Trophoblast cell (in vitro differentiated cells and primary cell): ENCODE measurements at regions not wholly inside any gene's neighbourhood (a gene's known extent, or its start where the extent isn't known, plus 50 kb on each side); places are given as distances from the start of the nearest gene placed in this dataset.

Source experiments
- DNase-seq, 2 donors: peaks; one replicate each; pipeline ENCODE4 v3.0.0-alpha.2; 2016
- H2AFZ ChIP-seq: 2 replicates; pipeline ENCODE4 v1.6.1; 2013; ENCODE audit warnings: low read length, moderate library complexity, mild to moderate bottlenecking; ENCODE audit not compliant: insufficient read depth, poor library complexity
- H2AK5ac ChIP-seq: 2 replicates; pipeline ENCODE4 v1.6.1; 2013; ENCODE audit warnings: mild to moderate bottlenecking, low read length
- H2BK120ac ChIP-seq: 2 replicates; pipeline ENCODE4 v1.6.1; 2013; ENCODE audit warnings: low read length, mild to moderate bottlenecking, moderate library complexity; ENCODE audit not compliant: insufficient read depth, poor library complexity
- H2BK12ac ChIP-seq: 2 replicates; pipeline ENCODE4 v1.6.1; 2013; ENCODE audit warnings: mild to moderate bottlenecking, low read length, moderate library complexity
- H2BK5ac ChIP-seq: 2 replicates; pipeline ENCODE4 v1.6.1; 2013; ENCODE audit warnings: low read length, low read depth, moderate library complexity, mild to moderate bottlenecking; ENCODE audit not compliant: poor library complexity
- H3K14ac ChIP-seq: 2 replicates; pipeline ENCODE4 v1.6.1; 2013; ENCODE audit warnings: mild to moderate bottlenecking, low read length
- H3K18ac ChIP-seq: 2 replicates; pipeline ENCODE4 v1.6.1; 2013; ENCODE audit warnings: mild to moderate bottlenecking, low read length
- H3K23ac ChIP-seq: 2 replicates; pipeline ENCODE4 v1.6.1; 2013; ENCODE audit warnings: low read length
- H3K27ac ChIP-seq: 2 replicates; pipeline ENCODE4 v1.5.1; 2013; ENCODE audit warnings: low read depth, mild to moderate bottlenecking, inconsistent platforms, low read length, moderate library complexity
- H3K27me3 ChIP-seq: 2 replicates; pipeline ENCODE4 v1.6.1; 2013; ENCODE audit warnings: inconsistent platforms, mild to moderate bottlenecking, low read length, moderate library complexity; ENCODE audit not compliant: insufficient read depth
- H3K36me3 ChIP-seq, 2 experiments: 1 replicate in 1 of 2; 2 replicates in 1 of 2; pipeline ENCODE4 v1.6.1; 2013; ENCODE audit warnings: low read length in 2 of 2, mild to moderate bottlenecking in 2 of 2, moderate library complexity in 1 of 2; ENCODE audit not compliant: insufficient read depth in 2 of 2, control insufficient read depth in 1 of 2
- H3K4ac ChIP-seq: 2 replicates; pipeline ENCODE4 v1.6.1; 2013; ENCODE audit warnings: low read depth, mild to moderate bottlenecking, low read length, moderate library complexity
- H3K4me1 ChIP-seq, 2 experiments: 1 replicate in 1 of 2; 2 replicates in 1 of 2; pipeline ENCODE4 v1.6.1; 2013; ENCODE audit warnings: low read length in 2 of 2, mild to moderate bottlenecking in 2 of 2, moderate library complexity in 1 of 2; ENCODE audit not compliant: insufficient read depth in 2 of 2, control insufficient read depth in 1 of 2
- H3K4me2 ChIP-seq: 2 replicates; pipeline ENCODE4 v1.6.1; 2013; ENCODE audit warnings: inconsistent platforms, mild to moderate bottlenecking, low read length, moderate library complexity
- H3K4me3 ChIP-seq: 2 replicates; pipeline ENCODE4 v1.5.1; 2013; ENCODE audit warnings: mild to moderate bottlenecking, low read depth, low read length, inconsistent platforms
- H3K79me1 ChIP-seq: one replicate; pipeline ENCODE4 v1.6.1; 2013; ENCODE audit warnings: low read length
- H3K79me2 ChIP-seq: 2 replicates; pipeline ENCODE4 v1.6.1; 2013; ENCODE audit warnings: low read length, mild to moderate bottlenecking; ENCODE audit not compliant: control insufficient read depth, insufficient read depth, poor library complexity
- H3K9ac ChIP-seq: 2 replicates; pipeline ENCODE4 v1.6.1; 2013; ENCODE audit warnings: mild to moderate bottlenecking, low read length
- H3K9me3 ChIP-seq: 2 replicates; pipeline ENCODE4 v1.6.1; 2013; ENCODE audit warnings: low read depth, mild to moderate bottlenecking, control low read depth, inconsistent platforms, low read length; ENCODE audit not compliant: insufficient read depth
- H4K12ac ChIP-seq: 2 replicates; pipeline ENCODE4 v1.6.1; 2013; ENCODE audit warnings: low read depth, mild to moderate bottlenecking, low read length, moderate library complexity
- H4K8ac ChIP-seq: 2 replicates; pipeline ENCODE4 v1.6.1; 2013; ENCODE audit warnings: low read depth, mild to moderate bottlenecking, low read length, moderate library complexity
- H4K91ac ChIP-seq: one replicate; pipeline ENCODE4 v1.6.1; 2013; ENCODE audit warnings: low read depth, mild to moderate bottlenecking, low read length, moderate library complexity
- whole genome bisulfite sequencing: extraction: QIAGEN DNeasy Blood & Tissue Kit; methylation state at CpG from one replicate; pipeline ENCODE4 v1.1.7; 2013; ENCODE audit warnings: missing lambda C conversion rate; ENCODE audit not compliant: insufficient read length, insufficient coverage; ENCODE audit errors: extremely low coverage; 5-methylcytosine and 5-hydroxymethylcytosine counted together

DNA sequence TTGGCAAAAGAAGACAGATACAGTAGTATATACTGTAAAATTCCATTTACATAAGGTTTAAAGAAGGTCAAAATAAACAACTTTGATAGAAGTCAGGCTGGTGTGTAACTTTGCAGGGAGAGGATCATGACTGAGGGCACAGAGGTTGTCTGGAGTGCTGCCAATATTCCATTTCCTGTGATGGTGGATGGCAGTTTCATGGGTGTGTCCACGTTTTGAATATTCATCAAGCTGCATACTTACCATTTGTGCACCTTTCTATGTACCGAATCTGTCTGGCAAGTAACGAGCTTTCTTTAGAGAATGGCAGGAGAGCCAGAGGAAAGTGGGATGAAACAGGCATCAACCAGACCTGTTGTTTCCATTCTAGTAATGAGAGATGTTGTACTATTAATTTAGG is 420.5 kb upstream of the HTR2A start:
- H3K9me3 ChIP-seq, result no peaks in the 10 kb centered on the region

DNA sequence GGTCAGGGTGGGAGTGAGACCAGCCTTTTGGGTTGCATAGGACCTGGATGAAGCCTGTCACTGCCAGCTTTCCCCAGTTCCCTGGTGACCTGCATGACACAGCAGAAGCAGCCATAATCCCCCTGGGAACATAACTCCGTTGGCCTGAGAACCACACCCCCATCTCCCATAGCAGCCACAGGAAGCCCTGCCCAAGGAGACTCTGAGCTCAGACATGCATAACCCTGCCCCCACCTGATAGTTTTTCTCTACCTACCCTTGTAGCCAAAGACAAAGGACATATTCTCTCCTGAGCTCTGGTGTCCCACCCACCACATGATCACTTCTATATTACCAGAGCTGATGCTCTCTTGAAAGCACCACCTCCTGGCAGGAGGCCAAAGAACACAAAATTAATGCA is 413.5 kb upstream of the HTR2A start:
- H3K36me3 ChIP-seq, result no peaks in the 10 kb centered on the region
- H3K9ac ChIP-seq, result no peak overlapping the region
- peak overlapping the region; percentile 57 for H2BK120ac ChIP-seq
- peak overlapping the region; percentile 71 for H3K27ac ChIP-seq
- H2BK12ac ChIP-seq, result peak overlapping the region; percentile 24
- H3K4ac ChIP-seq, result no peak overlapping the region
- H2AFZ ChIP-seq, result no peak overlapping the region
- H2BK5ac ChIP-seq, result peak overlapping the region; percentile 38
- no peak overlapping the region for H3K23ac ChIP-seq
- peak overlapping the region; percentile 88 for H4K91ac ChIP-seq
- peaks cover 1% of the 10 kb centered on the region for H3K9me3 ChIP-seq
- H4K8ac ChIP-seq, result no peak overlapping the region
- H3K4me2 ChIP-seq, result no peak overlapping the region
- H2AK5ac ChIP-seq, result no peak overlapping the region
- H3K4me3 ChIP-seq, result no peak overlapping the region
- H4K12ac ChIP-seq, result no peak overlapping the region
- H3K79me1 ChIP-seq, result peaks cover 11% of the 10 kb centered on the region
- H3K4me1 ChIP-seq, result peaks cover 8 to 14% of the 10 kb centered on the region in 2 experiments
- H3K27me3 ChIP-seq, result no peaks in the 10 kb centered on the region
- no peaks in the 10 kb centered on the region for H3K79me2 ChIP-seq
- DNase-seq, result no peak
- H3K18ac ChIP-seq, result no peak overlapping the region
- WGBS, result no CpG with 5 or more reads among the region's 1 CpG
- H3K14ac ChIP-seq, result no peak overlapping the region

More for the DNA sequence above, 420.5 kb upstream of the HTR2A start:
- H3K27ac ChIP-seq, result no peak overlapping the region
- no peak overlapping the region for H2AK5ac ChIP-seq
- no peaks in the 10 kb centered on the region for H3K79me1 ChIP-seq
- H3K9ac ChIP-seq, result no peak overlapping the region
- H3K27me3 ChIP-seq, result no peaks in the 10 kb centered on the region
- no peak overlapping the region for H3K23ac ChIP-seq
- H3K4me3 ChIP-seq, result no peak overlapping the region
- H4K91ac ChIP-seq, result no peak overlapping the region
- no peak overlapping the region for H2BK120ac ChIP-seq
- no peaks in the 10 kb centered on the region for H3K79me2 ChIP-seq
- no peak overlapping the region for H3K4me2 ChIP-seq
- H3K4ac ChIP-seq, result no peak overlapping the region
- H4K8ac ChIP-seq, result no peak overlapping the region
- no peak overlapping the region for H3K14ac ChIP-seq
- no peaks in the 10 kb centered on the region for H3K36me3 ChIP-seq
- H2BK5ac ChIP-seq, result no peak overlapping the region
- no peaks in the 10 kb centered on the region for H3K4me1 ChIP-seq
- no CpG with 5 or more reads among the region's 3 CpGs for WGBS
- no peak overlapping the region for H2BK12ac ChIP-seq
- H4K12ac ChIP-seq, result no peak overlapping the region
- H3K18ac ChIP-seq, result no peak overlapping the region
- no peak for DNase-seq
- H2AFZ ChIP-seq, result no peak overlapping the region

GRCh38 chr13:47306991-47307390 is 410.1 kb upstream of the HTR2A start:
- Histone ChIP-seq H3K14ac (no peak overlapping the region), H3K4me2 (no peak overlapping the region), H4K12ac (no peak overlapping the region), H3K4me3 (no peak overlapping the region), H2AK5ac (no peak overlapping the region), H2BK120ac (no peak overlapping the region), H3K27me3 (no peaks in the 10 kb centered on the region), H3K9me3 (peaks cover 1% of the 10 kb centered on the region), H2AFZ (no peak overlapping the region), H3K79me1 (peaks cover 11% of the 10 kb centered on the region), H4K91ac (no peak overlapping the region), H3K18ac (no peak overlapping the region), H3K4me1 (peaks cover 8 to 14% of the 10 kb centered on the region in 2 experiments), H3K9ac (no peak overlapping the region), H3K36me3 (no peaks in the 10 kb centered on the region), H3K23ac (no peak overlapping the region), H3K79me2 (no peaks in the 10 kb centered on the region), H2BK12ac (no peak overlapping the region), H3K27ac (peak overlapping the region; percentile 21), H2BK5ac (no peak overlapping the region), H4K8ac (no peak overlapping the region), H3K4ac (no peak overlapping the region)
- no peak for DNase-seq

DNA sequence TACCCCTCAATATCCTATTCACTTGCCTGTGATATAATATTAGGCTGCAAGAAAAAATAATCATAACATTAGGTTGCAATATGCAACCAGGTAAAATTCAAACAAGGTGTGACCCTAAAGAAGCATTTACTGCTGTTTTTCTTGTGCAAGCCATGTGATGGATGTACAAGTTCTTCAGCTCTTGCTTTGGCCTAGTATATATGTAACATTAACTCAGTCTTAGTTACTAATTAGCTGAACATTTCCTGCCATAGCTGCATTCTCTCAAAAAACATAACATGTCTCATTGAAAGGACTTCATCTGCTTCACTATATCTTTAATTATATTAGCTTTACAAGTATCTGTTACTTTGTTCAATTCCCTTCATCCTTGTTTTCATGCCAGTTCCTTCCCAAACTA is 406.8 kb upstream of the HTR2A start:
- H3K9me3 ChIP-seq, result no peaks in the 10 kb centered on the region

GRCh38 chr13:47299304-47299703 is 402.5 kb upstream of the HTR2A start:
- H3K36me3 ChIP-seq, result no peaks in the 10 kb centered on the region
- DNase-seq, result no peak
- no peak overlapping the region for H2BK12ac ChIP-seq
- no peaks in the 10 kb centered on the region for H3K79me2 ChIP-seq
- H4K12ac ChIP-seq, result no peak overlapping the region
- H4K8ac ChIP-seq, result no peak overlapping the region
- no peak overlapping the region for H3K4ac ChIP-seq
- no peak overlapping the region for H3K23ac ChIP-seq
- no peak overlapping the region for H3K4me2 ChIP-seq
- no peak overlapping the region for H3K18ac ChIP-seq
- H2AFZ ChIP-seq, result no peak overlapping the region
- H2BK5ac ChIP-seq, result no peak overlapping the region
- H2AK5ac ChIP-seq, result no peak overlapping the region
- H3K14ac ChIP-seq, result no peak overlapping the region
- no peak overlapping the region for H4K91ac ChIP-seq
- no peaks in the 10 kb centered on the region for H3K27me3 ChIP-seq
- H3K9me3 ChIP-seq, result no peaks in the 10 kb centered on the region
- H2BK120ac ChIP-seq, result no peak overlapping the region
- H3K4me1 ChIP-seq, result no peaks in the 10 kb centered on the region
- no peak overlapping the region for H3K9ac ChIP-seq
- H3K27ac ChIP-seq, result no peak overlapping the region
- no peak overlapping the region for H3K4me3 ChIP-seq
- no peaks in the 10 kb centered on the region for H3K79me1 ChIP-seq

More for the DNA sequence above, 406.8 kb upstream of the HTR2A start:
- Histone ChIP-seq H3K18ac (no peak overlapping the region), H2BK5ac (no peak overlapping the region), H3K4me2 (no peak overlapping the region), H4K8ac (no peak overlapping the region), H4K91ac (no peak overlapping the region), H3K27me3 (no peaks in the 10 kb centered on the region), H3K14ac (no peak overlapping the region), H2BK120ac (no peak overlapping the region), H3K4me3 (no peak overlapping the region), H2AFZ (no peak overlapping the region), H3K23ac (no peak overlapping the region), H3K9ac (no peak overlapping the region), H3K4ac (no peak overlapping the region), H3K4me1 (peaks cover 0 to 2% of the 10 kb centered on the region in 2 experiments), H3K36me3 (no peaks in the 10 kb centered on the region), H2AK5ac (no peak overlapping the region), H2BK12ac (no peak overlapping the region), H3K79me1 (no peaks in the 10 kb centered on the region), H4K12ac (no peak overlapping the region), H3K79me2 (no peaks in the 10 kb centered on the region), H3K27ac (no peak overlapping the region)
- no peak for DNase-seq
